ENCODE measurements at regions not wholly inside any gene's neighbourhood (a gene's known extent, or its start where the extent isn't known, plus 50 kb on each side); places are given as distances from the start of the nearest gene placed in this dataset.

- TF ChIP-seq, protein P1, sequence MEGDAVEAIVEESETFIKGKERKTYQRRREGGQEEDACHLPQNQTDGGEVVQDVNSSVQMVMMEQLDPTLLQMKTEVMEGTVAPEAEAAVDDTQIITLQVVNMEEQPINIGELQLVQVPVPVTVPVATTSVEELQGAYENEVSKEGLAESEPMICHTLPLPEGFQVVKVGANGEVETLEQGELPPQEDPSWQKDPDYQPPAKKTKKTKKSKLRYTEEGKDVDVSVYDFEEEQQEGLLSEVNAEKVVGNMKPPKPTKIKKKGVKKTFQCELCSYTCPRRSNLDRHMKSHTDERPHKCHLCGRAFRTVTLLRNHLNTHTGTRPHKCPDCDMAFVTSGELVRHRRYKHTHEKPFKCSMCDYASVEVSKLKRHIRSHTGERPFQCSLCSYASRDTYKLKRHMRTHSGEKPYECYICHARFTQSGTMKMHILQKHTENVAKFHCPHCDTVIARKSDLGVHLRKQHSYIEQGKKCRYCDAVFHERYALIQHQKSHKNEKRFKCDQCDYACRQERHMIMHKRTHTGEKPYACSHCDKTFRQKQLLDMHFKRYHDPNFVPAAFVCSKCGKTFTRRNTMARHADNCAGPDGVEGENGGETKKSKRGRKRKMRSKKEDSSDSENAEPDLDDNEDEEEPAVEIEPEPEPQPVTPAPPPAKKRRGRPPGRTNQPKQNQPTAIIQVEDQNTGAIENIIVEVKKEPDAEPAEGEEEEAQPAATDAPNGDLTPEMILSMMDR (IDR thresholded peaks at IDR 0.05), result no peak
- no peak for TF ChIP-seq ZFX (IDR thresholded peaks at IDR 0.05; ENCODE audit: borderline replicate concordance)
Observed at GRCh38 chr14:38870296-38870836, 232.7 kb downstream of the SEC23A start.

All from 22Rv1 (cell line).